ENCODE measurements at regions not wholly inside any gene's neighbourhood (a gene's known extent, or its start where the extent isn't known, plus 50 kb on each side); places are given as distances from the start of the nearest gene placed in this dataset.

- ChIA-PET POLR2A (no interaction called here), CTCF (interaction anchor here (0.6 to 1.7 kb wide), 3 partner anchors 8 to 42 kb away, joined by 3 to 6 read pairs (median 3); no protein-coding TSS in a partner anchor)
- Histone ChIP-seq H4K20me1 (ENCODE audit: insufficient read depth) (no peaks in the 10 kb centered on the region), H3K79me2 (ENCODE audit: insufficient read depth) (peaks cover 85% of the 10 kb centered on the region), H3K36me3 (replicated peaks in 1 of 2; ENCODE audit: control insufficient read depth in 1 of 2, insufficient read depth in 2 of 2, low read length in 1 of 2) (peaks cover 0 to 60% of the 10 kb centered on the region in 2 experiments), H3K4me3 (ENCODE audit: low read depth in 2 of 2, low read length in 1 of 2) (peak overlapping the region in 1 of 2 experiments; percentile 6; a peak in 1 of 4 replicates), H3K9me2 (no peaks in the 10 kb centered on the region), H3K27ac (ENCODE audit: low read depth in 2 of 2, low read length in 1 of 2) (peak overlapping the region in 1 of 2 experiments; percentile 100; a peak in 1 of 4 replicates), H2AFZ (ENCODE audit: low read depth) (no peak overlapping the region), H3F3A (replicated peaks; ENCODE audit: insufficient read depth) (peaks cover 16% of the 10 kb centered on the region), H3K4me1 (ENCODE audit: control insufficient read depth in 1 of 2, insufficient read depth in 2 of 2, low read depth in 1 of 2, low read length in 1 of 2) (peaks cover 14 to 24% of the 10 kb centered on the region in 2 experiments; a peak in 3 of 4 replicates), H3K9ac (no peak overlapping the region), H3K27me3 (ENCODE audit: insufficient read depth) (no peaks in the 10 kb centered on the region), H3K9me3 (no peaks in the 10 kb centered on the region), H3K4me2 (peak overlapping the region; percentile 75; the same call in 1 of the 2 replicates)
- no peak for DNase-seq
- WGBS (ENCODE audit: low lambda C conversion rate): 58% methylated on average over 1 of the region's 1 CpG
- TF ChIP-seq, protein P1, sequence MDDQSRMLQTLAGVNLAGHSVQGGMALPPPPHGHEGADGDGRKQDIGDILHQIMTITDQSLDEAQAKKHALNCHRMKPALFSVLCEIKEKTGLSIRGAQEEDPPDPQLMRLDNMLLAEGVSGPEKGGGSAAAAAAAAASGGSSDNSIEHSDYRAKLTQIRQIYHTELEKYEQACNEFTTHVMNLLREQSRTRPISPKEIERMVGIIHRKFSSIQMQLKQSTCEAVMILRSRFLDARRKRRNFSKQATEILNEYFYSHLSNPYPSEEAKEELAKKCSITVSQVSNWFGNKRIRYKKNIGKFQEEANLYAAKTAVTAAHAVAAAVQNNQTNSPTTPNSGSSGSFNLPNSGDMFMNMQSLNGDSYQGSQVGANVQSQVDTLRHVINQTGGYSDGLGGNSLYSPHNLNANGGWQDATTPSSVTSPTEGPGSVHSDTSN (IDR thresholded peaks at IDR 0.05): no peak
- TF ChIP-seq GABPA (IDR thresholded peaks at IDR 0.05; ENCODE audit: low read depth) (no peak), SIN3A (IDR thresholded peaks at IDR 0.05; ENCODE audit: borderline replicate concordance, low read depth, low read length) (no peak)
Measured at GRCh38 chr7:131900785-131901287, 344.4 kb upstream of the PODXL start.

GRCh38 chr7:131899271-131900030, 343.0 kb upstream of the PODXL start:
- H3K9ac ChIP-seq: no peak overlapping the region
- peaks cover 0 to 53% of the 10 kb centered on the region in 2 experiments for H3K36me3 ChIP-seq (replicated peaks in 1 of 2; ENCODE audit: control insufficient read depth in 1 of 2, insufficient read depth in 2 of 2, low read length in 1 of 2)
- H3F3A ChIP-seq (replicated peaks; ENCODE audit: insufficient read depth): peaks cover 27% of the 10 kb centered on the region
- peaks cover 72% of the 10 kb centered on the region for H3K79me2 ChIP-seq (ENCODE audit: insufficient read depth)
- no peak for DNase-seq
- peaks cover 14 to 33% of the 10 kb centered on the region in 2 experiments; a peak in 3 of 4 replicates for H3K4me1 ChIP-seq (ENCODE audit: control insufficient read depth in 1 of 2, insufficient read depth in 2 of 2, low read depth in 1 of 2, low read length in 1 of 2)
- H3K27me3 ChIP-seq (ENCODE audit: insufficient read depth): no peaks in the 10 kb centered on the region
- no peak overlapping the region for H2AFZ ChIP-seq (ENCODE audit: low read depth)
- 78% methylated on average over 4 of the region's 4 CpGs for WGBS (ENCODE audit: low lambda C conversion rate)
- H3K4me3 ChIP-seq (ENCODE audit: low read depth in 2 of 2, low read length in 1 of 2): peak overlapping the region in 1 of 2 experiments; percentile 49; a peak in 1 of 4 replicates
- peak overlapping the region; percentile 75 for H3K4me2 ChIP-seq
- H4K20me1 ChIP-seq (ENCODE audit: insufficient read depth): no peaks in the 10 kb centered on the region
- peak overlapping the region in 1 of 2 experiments; percentile 100; a peak in 2 of 4 replicates for H3K27ac ChIP-seq (ENCODE audit: low read depth in 2 of 2, low read length in 1 of 2)
- H3K9me2 ChIP-seq: no peaks in the 10 kb centered on the region
- TF ChIP-seq GABPA (IDR thresholded peaks at IDR 0.05; ENCODE audit: low read depth) (no peak), JUND (IDR thresholded peaks at IDR 0.05) (no peak), FOSL2 (IDR thresholded peaks at IDR 0.05; ENCODE audit: borderline replicate concordance, low read depth) (0 out of 2 replicates have a peak, but pooled peaks have one; percentile 14), GATA2 (CRISPR knock-in tag; IDR thresholded peaks at IDR 0.05) (no peak), CHD2 (IDR thresholded peaks at IDR 0.05; ENCODE audit: low read length, partially characterized antibody) (no peak), RFX5 (IDR thresholded peaks at IDR 0.05; ENCODE audit: low read length) (no peak)
- TF ChIP-seq, protein P2, sequence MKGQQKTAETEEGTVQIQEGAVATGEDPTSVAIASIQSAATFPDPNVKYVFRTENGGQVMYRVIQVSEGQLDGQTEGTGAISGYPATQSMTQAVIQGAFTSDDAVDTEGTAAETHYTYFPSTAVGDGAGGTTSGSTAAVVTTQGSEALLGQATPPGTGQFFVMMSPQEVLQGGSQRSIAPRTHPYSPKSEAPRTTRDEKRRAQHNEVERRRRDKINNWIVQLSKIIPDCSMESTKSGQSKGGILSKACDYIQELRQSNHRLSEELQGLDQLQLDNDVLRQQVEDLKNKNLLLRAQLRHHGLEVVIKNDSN (IDR thresholded peaks at IDR 0.05; ENCODE audit: borderline replicate concordance, low read depth): no peak
- TF ChIP-seq, protein P3, sequence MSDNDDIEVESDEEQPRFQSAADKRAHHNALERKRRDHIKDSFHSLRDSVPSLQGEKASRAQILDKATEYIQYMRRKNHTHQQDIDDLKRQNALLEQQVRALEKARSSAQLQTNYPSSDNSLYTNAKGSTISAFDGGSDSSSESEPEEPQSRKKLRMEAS (IDR thresholded peaks at IDR 0.05; ENCODE audit: low read depth): peak; percentile 21; the same call in 1 of the 2 replicates
- CTCF ChIA-PET: interaction anchor here (0.5 to 1.3 kb wide), 3 partner anchors 16 to 211 kb away, joined by 3 to 4 read pairs (median 3); no protein-coding TSS in a partner anchor
- H3K9me3 ChIP-seq: no peaks in the 10 kb centered on the region
- POLR2A ChIA-PET: interaction anchor here (0.7 kb wide), 1 partner anchor 17 kb away, joined by 3 read pairs; no protein-coding TSS in a partner anchor

Data from SK-N-SH (cell line).